Right forelimb (tissue), 1 donor: ENCODE measurements at regions not wholly inside any gene's neighbourhood (a gene's known extent, or its start where the extent isn't known, plus 50 kb on each side); places are given as distances from the start of the nearest gene placed in this dataset.

ENCODE experiments used
- DNase-seq: peaks from one replicate; pipeline ENCODE4 v3.0.0-alpha.2; 2018

GRCh38 chr12:75716291-75717025 lies 205.0 kb upstream of the KRR1 start:
- no peak for DNase-seq

GRCh38 chr12:75715682-75716081 lies 204.3 kb upstream of the KRR1 start:
- no peak for DNase-seq

- DNase-seq, result no peak
Observed at GRCh38 chr12:75715323-75715644, 203.9 kb upstream of the KRR1 start.

- no peak for DNase-seq
Observed at GRCh38 chr12:75714462-75715322, 203.3 kb upstream of the KRR1 start.

- DNase-seq, result no peak
Observed at GRCh38 chr12:75713434-75713833, 202.0 kb upstream of the KRR1 start.

- no peak for DNase-seq
Observed at GRCh38 chr12:75712223-75712622, 200.8 kb upstream of the KRR1 start.

- DNase-seq, result no peak
Observed at GRCh38 chr12:75711271-75711670, 199.9 kb upstream of the KRR1 start.

GRCh38 chr12:75710361-75711069 lies 199.1 kb upstream of the KRR1 start:
- DNase-seq, result no peak

GRCh38 chr12:75709503-75709902 lies 198.1 kb upstream of the KRR1 start:
- no peak for DNase-seq

- no peak for DNase-seq
Observed at GRCh38 chr12:75708802-75709201, 197.4 kb upstream of the KRR1 start.

- DNase-seq, result no peak
Observed at GRCh38 chr12:75707983-75708382, 196.6 kb upstream of the KRR1 start.

GRCh38 chr12:75706786-75707605 lies 195.6 kb upstream of the KRR1 start:
- DNase-seq, result no peak

- peak; percentile 75 for DNase-seq
Observed at GRCh38 chr12:75705749-75706711, 194.6 kb upstream of the KRR1 start.

- no peak for DNase-seq
Observed at GRCh38 chr12:75704664-75705063, 193.3 kb upstream of the KRR1 start.

GRCh38 chr12:75704208-75704607 lies 192.8 kb upstream of the KRR1 start:
- no peak for DNase-seq

- DNase-seq, result no peak
Observed at GRCh38 chr12:75703131-75703530, 191.7 kb upstream of the KRR1 start.

- DNase-seq, result no peak
Observed at GRCh38 chr12:75702477-75703093, 191.2 kb upstream of the KRR1 start.

- no peak for DNase-seq
Observed at GRCh38 chr12:75701859-75702258, 190.4 kb upstream of the KRR1 start.

GRCh38 chr12:75699728-75700496 lies 188.5 kb upstream of the KRR1 start:
- DNase-seq, result no peak

GRCh38 chr12:75699251-75699650 lies 187.8 kb upstream of the KRR1 start:
- no peak for DNase-seq
